CD4-positive, alpha-beta T cell treated with Interleukin-6 at 100 ng/mL for 8 hours (primary cell): ENCODE measurements at regions not wholly inside any gene's neighbourhood (a gene's known extent, or its start where the extent isn't known, plus 50 kb on each side); places are given as distances from the start of the nearest gene placed in this dataset.

Experiments
- DNase-seq: peaks from one replicate; pipeline ENCODE4 v3.0.0-alpha.2; 2020; ENCODE audit warnings: mixed read lengths, low spot score

DNA sequence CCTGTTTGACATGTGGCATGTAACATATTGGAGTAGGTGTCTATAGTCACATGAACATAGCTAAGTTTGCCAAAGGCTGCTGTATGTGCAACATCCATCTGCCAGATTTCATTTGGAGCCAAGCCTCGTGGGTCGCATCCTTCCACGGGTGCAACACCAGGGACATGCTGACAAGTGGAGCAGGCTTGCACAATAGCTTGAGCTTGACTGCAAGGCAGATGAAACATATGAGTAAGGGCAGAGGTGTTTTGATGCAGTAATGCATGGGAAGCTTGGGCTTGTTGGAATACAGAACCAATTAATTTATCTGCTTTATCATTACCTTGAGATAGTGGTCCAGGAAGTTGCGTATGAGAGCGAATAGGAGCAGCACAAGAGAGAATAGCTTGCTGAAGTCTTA is 74.1 kb upstream of the BTN3A2 start:
- no peak for DNase-seq

DNA sequence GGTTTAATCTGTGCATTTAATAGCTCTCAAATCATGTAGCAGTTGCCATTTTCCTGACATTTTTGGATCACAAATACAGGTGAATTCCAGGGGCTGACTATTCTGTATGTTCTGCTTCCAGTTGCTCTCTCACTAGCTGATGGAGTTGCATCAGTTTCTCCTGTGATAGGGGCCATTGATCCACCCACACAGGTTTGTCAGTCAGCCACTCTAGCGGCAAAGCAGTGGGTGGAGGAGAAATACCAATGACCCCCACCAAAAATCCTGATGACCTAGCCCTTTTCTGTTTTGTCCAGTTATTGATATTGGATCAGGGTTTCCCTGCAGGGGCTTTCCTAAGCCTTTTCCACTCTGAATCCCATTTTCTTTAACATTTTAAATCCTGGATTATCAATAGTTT is 72.3 kb upstream of the BTN3A2 start:
- no peak for DNase-seq

DNA sequence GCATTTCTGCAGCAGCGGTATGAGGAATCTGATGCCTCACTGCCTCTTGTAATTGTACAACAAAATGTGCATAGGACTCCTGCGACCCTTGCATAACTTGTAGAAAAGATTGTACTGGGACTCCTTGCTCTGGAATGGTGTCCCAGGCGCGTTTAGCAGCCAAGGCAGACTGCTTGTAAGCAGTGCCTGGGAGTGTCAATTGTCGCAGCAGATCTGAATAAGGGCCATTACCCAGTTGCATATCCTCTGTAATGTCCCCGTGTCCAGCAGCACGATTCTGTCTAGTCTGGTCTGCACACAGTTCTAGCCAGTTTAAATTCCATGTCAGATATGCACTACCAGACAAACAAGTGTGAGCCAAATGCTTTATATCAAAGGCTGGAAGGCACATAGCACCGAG is 70.7 kb upstream of the BTN3A2 start:
- DNase-seq, result no peak

DNA sequence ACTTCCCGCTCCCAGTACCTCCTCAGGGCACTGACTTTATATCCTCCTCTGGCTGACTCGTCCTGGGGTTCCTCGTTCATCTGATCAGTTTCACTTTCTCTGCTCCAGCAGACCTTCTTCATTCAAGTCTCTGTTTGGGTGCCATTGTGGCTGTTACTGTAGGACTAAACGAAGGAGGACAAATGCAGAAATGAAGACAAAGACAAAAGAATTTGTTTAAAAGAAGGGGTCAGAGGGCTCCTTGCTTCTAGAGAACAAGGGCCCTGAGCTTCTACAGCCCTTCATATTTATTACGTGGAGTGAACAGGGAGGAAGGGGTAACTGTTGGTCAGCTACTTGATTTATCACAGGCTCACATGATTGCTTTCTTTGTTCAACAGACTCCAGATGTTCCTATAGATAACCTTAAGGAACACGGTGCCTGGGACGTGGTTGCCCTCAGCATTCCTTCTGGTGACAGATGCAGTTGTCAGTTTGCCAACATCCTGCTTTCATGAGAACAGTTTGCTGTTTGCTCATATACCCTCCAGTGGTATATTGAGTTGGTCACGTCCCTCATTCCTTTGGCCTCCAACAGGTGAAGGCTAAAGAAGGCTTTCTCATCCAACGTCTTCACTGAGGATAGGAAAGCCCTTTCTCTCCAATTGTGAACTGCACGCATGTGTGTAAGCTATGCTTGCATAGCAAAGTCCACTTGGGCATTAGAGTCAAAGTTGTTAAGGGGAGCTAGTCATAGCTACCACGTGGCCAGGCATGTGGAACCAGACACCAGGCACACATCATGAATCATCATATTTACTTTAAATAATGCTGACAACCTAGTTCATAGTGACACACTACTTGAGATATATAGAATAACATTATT is 69.1 kb upstream of the BTN3A2 start:
- DNase-seq, result no peak

DNA sequence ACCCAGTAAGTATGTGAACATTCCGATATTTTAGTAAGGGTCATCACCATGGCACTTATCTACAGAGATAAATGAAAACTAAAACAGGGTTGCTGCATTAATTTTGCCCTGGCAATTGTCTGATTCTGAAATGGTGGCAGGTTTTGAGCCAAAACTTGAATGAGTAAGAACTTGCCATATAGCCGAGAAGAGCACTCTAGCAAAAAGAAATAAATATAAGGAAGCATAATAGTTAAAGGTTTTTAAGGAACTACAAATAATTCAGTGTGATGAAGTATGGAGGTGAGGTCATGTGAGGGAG is 68.5 kb upstream of the BTN3A2 start:
- DNase-seq, result no peak

DNA sequence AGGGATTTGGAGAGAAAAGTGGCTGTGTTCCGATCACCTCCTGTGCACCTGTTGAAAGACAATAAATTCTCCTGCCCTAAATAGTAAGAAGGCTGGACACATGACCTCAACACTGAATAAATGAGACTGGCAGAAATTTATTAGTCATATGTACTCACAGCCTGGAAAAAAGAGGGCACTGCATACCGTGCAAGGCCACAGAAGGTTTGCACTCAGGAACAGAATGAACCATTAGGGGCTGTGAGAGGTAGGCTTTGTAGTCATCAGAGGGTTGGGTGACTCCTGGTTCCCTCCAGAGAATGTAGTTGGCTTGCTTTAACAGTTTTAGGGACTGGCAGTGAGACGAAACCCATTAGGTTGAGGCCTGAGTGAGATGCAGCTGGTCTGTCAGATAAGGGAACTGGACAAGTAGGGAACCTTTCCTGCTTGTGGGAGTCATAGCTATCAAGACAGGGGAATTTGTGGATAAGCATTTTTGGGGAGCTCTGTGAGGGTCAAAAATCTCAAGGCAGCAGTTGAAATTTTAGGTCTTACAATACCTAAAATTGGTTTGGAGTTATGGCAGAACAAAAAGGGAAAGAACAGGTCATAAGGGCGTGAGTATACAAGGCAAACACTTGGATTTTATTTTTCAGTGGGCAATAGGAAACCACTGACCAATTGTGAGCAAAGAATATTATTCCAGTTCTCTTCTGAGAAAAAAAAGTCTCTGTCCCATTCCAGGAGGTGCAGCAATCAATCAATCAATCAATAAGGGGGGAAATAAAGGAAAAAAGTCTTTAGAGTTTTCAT is 67.9 kb upstream of the BTN3A2 start:
- DNase-seq, result no peak

DNA sequence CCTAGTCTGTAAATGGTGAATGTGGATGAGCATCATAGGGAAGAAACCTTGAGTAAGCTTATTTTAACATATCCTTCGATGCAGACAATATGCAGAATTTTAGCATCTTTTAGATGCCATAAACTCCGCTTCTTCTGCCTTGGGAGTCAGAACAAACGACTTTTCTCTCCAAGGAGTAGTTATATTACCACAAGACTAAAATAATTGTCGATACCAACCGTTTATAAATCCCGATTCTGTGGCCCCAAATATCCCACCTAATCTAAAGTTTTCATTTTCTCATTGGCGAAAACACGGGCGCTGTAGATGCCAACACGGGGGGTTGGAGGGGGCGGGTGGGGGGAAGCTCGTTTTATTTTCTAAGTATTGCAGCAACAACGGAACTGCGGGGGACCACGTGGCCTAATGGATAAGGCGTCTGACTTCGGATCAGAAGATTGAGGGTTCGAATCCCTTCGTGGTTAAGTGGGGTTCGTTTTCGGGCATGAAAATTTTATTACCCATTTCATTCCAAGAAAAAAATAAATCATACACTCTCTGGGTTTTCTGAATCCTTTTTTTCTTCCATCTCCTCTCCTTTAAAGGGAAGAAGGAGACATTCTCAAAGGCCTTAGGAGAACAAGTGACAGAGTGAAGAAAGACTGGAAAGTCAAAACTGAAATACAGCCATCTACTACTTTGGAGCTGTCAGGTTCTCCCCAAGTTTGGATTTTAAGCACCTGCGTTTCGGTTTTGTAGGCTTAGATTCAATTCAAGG is 65.5 kb upstream of the BTN3A2 start:
- DNase-seq, result no peak

DNA sequence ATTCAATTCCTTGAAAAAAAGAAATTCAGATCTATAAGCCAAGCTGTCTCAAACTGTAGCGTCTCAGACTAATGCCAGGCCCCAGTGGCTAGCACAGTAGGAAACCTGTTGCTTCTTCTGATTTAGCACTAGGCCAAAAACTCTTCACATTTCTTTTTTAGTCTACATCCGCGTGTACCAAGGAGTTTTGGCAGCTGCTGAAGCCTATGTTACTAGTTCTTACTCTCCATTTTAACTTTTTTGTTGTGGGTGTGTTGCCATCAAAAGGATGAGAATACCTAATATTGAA is 65.0 kb upstream of the BTN3A2 start:
- DNase-seq, result no peak

DNA sequence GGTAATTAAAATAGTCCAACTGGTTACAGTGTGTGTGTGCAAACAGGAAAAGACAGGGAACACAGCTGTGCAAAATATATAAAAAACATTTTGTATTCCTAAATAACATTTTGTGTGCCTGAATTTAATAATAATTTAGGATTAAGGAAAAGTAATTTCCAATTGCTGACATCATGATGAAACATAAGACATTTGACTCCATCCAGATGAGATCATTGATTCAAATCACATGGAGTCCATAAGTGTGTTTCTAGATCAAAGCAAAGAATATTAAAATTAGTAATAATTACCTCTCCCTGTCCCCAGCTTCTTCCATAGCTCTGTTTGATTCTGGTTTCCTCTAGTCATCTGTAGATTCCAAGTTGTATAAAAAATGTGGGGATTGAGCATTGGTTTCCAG is 64.6 kb upstream of the BTN3A2 start:
- no peak for DNase-seq

DNA sequence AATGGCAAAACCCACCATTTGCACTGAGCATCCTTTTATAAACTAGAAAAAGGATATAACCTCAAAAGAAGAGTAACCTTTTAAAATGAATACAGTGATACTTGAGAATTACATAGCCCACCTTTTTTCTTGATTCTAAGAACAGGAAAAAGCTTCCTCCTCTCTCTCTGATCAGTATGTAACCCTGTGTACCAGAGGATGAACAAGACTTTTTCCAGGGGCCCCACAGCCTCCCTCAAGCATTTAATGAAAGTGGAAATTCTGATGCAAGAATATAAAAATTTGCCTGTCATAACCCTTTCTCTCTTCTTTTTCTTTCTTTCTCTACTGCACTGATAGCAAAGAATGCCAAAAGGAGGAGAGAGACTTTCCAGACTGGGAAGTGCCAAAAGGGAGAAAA is 64.2 kb upstream of the BTN3A2 start:
- no peak for DNase-seq

DNA sequence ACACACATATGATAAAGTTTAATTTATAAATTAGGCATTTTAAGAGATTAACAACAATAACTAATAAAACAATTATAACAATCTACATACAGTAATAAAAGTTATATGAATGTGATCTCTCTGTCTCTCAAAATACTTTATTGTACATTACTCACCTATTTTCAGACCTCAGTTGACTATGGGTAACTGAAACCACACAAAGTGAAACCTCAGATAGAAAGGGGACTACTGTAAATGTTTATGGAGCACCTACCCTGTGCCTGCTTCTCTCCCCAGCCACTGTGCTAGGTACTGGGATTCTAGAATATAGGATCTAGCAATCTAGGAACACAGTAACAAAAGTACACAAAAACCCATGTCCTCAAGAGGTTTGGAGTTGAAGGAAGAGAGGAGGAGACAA is 63.4 kb upstream of the BTN3A2 start:
- DNase-seq, result no peak

DNA sequence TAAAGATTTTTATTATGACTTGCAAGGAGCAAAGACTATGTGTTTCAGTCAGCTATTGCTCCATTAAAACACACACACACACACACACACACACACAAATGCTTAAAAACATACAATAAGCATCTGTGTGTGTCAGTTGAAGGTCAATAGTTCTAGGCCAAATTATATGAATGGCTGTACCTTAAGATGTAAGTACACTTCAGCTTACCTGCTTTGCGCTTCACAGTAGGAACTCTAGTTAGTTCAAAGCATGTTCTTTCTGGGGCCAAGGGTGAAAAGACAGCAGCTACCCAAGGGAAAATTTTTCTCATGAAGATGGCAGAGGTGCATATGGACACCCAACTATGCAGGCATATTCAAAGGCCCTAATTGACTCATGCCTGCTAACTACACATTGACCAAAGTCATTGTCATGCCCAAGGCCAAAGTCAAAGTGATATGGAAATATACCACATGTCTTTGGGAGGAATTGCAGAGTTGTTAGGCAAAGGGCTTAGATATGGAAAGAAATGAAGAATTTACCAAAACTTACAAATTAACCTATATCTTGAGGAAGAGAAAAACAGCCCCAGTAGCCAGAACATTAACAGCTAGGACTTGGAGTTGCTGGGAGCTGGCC is 61.9 kb upstream of the BTN3A2 start:
- no peak for DNase-seq

DNA sequence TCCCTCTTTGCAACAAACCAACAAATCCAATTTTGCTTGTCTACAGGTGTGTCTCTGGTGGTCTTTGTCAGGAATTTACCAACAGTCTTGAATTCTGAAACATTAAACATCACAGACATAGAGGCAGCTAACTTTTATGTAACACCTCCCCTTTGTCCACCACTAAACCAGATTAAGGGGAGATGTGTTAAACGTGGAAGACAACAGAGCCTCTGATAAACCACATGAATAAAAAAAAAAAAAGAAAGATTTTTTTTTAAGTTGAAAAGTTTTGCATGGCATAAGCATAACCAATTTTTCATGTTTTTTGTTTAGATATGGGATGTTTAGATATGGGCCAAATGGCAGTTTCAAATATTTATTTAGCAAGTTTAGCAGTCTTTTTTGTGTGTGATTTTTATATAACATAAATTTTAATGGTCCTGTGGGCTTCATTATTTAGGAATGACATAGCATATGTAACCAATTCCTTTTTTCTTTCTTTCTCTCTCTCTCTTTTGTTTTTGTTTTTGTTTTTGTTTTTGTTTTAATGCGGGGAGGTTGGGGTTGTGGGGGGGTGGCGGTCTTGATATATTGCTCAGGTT is 60.7 kb upstream of the BTN3A2 start:
- DNase-seq, result no peak

DNA sequence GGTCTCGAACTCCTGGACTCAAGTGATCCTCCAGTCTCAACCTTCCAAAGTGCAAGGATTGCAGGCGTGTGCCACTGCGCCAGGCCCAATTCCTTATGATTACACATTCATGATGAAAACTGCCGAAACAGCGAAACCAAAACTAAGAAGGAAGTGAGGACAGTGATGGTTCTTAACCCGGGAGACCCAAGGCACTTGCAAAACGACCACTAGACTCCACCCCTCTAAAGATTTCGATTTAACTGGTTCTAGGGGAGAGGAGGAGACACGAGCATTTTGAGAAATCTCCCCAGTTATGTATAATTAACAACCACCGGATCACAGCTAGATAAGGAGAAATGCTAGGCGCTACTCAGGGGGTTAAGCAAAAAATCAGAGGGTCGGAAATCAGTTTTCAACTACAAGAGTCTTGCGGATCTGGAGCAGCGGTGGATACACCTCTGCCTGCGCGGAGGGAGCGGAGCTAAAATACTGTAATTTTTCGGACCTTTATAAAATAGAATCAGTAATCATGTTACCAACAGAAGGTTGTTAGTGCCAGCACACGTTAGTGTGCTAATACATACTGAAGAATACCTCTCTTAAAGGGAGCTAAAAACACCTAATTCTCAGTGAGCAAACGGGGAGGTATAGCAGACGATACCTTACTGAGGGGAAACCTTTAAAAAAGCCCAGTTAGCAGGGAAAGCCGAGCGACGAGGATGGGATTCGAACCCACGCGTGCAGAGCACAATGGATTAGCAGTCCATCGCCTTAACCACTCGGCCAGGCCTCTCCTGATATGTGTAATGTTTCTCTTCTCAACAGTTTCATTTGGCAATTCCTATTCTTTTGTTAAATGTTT is 60.0 kb upstream of the BTN3A2 start:
- peak; percentile 71 for DNase-seq

DNA sequence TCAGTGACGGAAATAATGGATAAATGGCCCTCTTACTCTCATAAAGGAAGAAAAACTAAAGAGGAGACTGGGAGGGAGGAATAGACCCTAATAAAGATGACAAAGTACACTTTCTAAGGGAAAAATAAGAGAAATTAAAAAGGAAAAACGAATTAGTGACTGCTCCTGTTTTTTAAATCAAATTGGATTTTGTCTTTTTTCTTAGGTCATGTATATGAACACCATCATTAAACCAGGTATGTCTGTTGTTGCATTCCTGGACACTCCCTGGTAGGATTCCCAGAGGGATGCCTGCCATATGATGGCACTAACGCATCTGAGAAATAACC is 59.4 kb upstream of the BTN3A2 start:
- no peak for DNase-seq

DNA sequence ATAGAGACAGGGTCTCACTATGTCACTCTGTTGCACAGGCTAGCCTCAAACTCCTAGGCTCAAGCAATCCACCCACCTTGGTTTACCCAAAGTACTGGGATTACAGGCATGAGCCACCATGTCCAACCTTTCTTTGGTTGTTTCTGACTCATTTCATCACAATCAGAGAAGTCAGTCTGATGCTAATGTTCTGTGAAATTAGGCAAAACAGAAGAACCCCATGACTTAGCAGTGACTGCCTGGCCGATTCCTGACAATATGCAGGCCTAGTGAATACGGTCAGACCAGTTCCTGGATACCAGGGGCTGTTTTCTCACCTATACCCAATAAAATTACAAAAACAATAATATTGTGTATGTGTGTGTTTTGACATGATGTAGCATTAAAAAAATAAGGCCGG is 58.8 kb upstream of the BTN3A2 start:
- DNase-seq, result no peak

DNA sequence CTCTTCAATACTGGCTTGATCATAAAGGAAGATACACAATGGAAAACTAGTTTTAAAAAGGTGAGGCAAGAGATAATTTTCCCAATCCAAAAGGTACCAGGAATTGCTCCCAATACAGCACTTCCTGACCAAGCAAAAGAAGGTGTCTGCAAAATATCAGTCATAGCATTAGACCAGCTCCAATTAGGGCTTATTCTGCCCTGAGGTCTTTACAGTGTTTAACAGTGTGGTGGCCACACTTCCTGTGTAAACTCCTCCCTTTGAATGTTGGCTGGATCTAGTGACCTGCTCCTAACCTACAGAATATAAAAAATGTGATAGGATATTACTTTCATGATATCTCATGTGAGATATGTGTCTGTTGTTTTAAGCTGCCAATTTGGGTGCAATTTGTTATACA is 57.1 kb upstream of the BTN3A2 start:
- no peak for DNase-seq

DNA sequence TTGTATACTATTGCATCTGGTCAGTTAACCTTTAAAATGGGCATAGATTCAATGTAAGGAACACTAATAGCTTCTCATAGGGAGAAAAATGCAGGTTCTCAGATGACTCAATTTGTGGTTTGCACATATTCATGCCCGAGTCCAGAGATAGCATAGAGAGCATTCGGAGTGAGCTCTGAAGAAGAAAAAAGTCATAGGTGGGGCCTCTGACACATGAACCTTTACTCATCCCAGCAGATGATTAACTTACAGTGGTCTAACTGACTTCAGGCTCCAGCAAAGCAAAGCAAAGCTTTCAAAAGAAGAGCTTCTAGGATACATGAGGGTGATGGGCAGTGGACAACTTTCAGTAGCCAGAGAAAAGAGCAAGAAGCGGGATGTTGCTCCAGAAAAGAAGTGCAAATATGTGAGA is 55.3 kb upstream of the BTN3A2 start:
- DNase-seq, result peak; percentile 29

DNA sequence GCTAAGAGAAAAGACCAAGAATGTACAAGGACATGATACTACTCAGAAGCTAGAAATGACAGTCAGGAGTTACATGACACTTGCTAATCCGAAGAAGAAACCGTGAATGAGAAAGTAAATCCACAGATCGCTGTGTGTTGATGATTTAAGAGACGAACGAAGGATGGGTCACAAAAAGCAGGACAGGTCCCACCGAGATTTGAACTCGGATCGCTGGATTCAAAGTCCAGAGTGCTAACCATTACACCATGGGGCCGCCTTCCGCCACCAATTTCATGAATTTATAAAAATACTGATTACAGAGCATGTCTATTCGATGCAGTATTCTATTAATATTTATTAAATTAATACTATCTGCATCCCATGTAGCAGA is 54.0 kb upstream of the BTN3A2 start:
- DNase-seq, result peak; percentile 24

DNA sequence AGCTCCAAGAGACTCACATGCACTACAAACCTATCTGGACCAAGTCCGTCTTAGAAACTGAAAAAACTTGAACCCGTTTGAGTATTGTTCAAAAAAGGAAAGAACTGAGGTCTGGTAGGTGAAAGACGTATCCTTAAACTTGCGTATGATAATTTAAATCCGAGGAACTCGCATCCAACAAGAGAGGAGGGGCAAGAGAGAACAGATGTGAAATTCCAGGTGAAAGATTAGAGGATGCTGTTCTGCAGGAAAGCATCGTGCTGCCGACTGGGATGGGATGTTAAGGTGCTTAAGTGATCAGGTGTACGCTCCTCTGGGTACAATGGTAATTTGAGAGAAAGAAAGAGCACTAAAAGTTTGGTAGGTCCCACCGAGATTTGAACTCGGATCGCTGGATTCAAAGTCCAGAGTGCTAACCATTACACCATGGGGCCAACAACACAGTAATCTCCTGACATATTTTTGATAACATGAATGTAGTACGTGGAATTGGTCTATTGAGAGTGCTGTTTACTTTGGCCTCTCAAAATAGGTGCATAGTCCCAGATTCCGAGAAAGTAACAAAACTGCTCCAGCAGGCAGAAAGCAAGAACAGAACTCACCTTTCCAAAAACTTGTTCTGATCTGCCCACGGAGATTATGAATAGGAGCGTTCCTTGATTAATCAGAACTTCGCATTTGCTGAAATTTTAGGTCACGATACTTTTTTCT is 53.5 kb upstream of the BTN3A2 start:
- DNase-seq, result peak; percentile 65

DNA sequence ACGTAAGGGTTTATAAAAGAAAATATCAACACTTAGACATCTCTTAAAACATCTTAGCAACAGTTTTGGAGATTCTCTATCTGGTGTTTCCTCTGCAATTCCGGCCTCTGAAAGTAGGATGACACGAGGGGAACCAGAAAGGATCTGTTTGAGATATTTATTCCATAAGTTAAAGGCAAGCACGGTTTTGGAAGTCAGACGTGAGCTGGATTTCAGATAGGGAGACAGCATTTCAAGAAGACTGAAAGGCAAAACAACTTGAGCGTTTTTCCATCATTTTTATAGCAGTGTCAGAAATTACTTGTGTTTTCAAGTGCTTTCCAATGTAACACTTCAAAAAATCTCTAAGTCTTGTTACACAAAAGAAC is 52.9 kb upstream of the BTN3A2 start:
- DNase-seq, result no peak
